ENCODE measurements at regions not wholly inside any gene's neighbourhood (a gene's known extent, or its start where the extent isn't known, plus 50 kb on each side); places are given as distances from the start of the nearest gene placed in this dataset.
"Not testable (repeated sequence)": the region's sequence is repeated elsewhere in the genome, so short reads cannot be mapped to it uniquely, and the experiment has no call there.

DNA sequence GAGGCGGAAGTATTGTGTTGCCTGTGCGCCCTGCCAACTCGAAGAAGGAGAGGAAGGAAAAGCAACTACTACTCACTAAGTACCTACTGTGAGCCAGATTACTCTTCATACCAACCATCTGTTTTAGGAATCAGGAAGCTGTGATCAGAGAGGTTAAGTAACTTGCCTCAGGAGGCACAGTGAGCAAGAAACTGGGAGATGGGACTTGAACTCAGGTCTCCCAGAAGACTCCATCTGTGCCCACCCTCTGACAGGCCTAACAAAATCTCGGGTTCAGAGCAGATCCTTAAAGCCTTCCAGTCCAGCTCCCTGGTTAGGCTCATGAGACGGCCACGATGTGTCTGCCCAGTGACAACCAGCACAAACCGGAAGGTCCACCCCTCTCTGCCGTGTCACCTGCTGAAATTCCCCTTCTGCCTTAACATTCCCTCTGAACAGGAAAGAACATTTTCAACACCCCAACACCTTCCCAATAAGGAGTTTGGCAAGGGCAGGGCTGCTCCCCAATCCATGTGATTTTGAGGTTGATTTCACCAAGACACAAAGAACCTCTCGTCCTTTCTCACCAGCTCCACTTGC is 230.1 kb downstream of the TOMM20 start:
- DNase-seq (ENCODE audit: low read depth), result no peak

DNA sequence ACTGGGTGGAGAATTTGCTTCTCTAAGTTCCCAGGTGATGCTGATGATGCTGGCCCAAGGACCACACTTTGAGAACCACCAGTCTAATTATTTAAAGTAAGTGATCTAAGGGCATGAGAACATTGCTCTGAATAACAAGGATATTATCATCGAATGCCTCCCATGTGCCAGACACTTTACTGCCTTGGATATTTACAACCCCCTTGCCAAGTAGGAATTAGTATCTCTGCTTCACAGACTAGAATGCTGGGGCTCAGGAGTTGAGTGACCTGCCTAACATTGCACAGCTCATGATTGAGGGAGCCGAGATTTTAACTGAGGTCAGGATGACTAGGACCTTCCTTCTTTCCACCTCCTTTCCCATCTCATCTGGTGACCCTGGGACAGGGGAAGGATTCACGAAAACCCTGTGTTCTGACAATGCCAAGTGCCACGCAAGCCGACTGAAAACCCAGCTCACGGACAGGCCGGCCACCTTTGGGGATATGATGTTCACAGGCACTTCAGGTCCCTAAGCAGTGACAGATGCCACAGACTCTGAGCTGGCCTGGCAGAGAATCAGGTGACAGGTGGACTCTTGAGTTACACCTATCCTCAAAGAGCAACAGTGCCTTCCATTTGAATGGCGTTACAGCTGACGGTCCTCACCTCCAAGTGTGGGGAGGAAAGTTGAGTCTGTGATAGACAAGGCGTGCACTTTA is 230.7 kb downstream of the TOMM20 start:
- no peak for DNase-seq (ENCODE audit: low read depth)

DNA sequence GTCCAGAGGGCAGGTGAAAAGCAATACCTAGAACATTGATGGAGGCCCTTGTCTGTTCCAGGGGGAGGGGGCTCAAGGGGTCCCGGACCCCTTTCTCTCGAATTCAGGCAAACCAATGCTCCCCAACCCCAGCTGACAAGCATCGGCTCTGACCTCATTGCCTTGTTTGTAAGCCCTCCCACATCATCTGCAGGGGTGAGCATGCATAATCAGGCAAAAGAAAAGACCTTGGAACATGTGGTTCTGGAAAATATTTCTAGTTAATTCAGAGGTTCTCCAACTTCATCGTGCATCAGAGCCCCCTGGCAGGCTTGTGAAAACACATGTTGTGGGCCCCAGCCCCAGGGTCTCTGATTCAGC is 231.3 kb downstream of the TOMM20 start:
- DNase-seq (ENCODE audit: low read depth), result no peak

GRCh38 chr1:234896477-234897389 is 231.9 kb downstream of the TOMM20 start:
- DNase-seq (ENCODE audit: low read depth), result no peak

DNA sequence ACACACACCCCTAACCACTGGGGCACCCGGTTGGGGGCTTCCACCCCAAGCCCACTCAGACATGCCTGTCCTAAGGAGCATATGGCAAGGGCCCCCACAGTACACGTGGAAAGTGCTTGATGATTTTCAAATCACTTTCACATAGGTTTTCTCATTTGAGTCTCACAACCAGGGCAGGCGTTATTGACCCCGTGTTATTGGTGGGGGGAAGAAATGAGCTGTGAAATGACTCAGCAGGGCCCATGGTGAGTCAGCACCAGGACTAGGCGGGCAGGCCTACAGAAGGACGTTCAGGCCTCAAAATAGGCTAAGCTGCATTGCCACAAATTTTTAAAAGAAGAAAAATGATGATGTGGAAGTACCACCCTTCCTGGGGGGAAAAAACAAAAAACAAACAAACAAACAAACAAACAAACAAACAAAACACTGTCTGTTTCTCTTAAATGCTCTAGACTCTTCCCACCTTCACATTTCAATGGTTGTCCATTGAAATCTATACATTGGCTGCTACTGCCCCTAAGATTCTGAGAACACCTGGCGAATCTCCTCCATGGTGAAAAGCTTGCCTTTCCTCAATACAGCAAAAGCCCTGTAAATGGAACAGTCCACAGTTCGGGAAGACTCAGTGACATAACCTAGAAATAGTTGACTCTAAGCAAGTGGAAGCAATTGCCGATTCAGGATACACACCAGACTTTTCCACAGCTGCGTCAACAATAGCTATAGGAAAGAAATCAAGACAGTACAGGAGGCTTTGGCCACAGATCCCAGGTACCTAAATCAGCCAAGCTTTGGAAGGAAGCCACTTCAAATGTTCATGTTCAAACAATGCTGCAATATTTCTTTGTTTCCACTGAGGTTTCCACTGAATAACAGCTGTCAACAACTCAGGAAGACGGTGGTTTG is 234.7 kb downstream of the TOMM20 start:
- no peak for DNase-seq (ENCODE audit: low read depth)

DNA sequence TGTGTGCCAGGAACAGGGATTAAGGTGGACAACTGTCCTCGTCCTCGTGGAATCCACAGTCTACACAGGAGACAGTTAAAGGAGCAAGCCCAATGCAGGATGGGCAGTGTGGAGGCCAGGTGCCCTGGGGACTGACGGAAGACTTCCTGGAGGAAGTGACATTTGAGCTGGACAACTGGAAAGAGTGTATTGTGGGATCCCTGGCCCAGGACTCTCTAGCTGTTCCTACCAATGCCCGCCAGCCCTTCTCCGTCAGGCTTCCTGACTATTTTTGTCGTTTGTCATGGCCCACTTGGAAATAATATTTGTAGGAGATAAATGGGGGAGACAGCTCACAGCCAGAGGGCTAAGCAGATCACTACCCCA is 235.3 kb downstream of the TOMM20 start:
- no peak for DNase-seq (ENCODE audit: low read depth)

DNA sequence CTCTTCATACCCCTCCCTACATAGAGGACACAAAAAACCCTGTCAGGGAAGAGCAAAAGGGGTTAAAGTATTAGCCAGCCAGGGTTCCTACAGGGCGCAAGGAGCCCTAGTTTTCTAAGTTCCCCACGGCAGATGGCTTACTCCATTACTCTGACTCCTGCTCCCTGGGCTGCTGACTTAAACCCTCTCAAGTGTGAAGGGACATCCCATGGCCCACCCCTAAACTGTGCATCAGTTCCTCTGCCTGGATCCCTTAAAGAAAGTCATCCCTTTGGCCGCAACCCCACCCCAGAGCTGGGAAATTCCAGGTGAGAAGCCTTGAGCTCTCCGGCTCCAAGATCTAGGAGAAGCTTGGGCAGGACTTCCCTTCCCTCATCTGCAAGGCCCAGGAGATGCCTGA is 236.0 kb downstream of the TOMM20 start:
- no peak for DNase-seq (ENCODE audit: low read depth)

- DNase-seq (ENCODE audit: low read depth), result no peak
These were observed 237.2 kb downstream of the TOMM20 start for GRCh38 chr1:234891427-234891826.

DNA sequence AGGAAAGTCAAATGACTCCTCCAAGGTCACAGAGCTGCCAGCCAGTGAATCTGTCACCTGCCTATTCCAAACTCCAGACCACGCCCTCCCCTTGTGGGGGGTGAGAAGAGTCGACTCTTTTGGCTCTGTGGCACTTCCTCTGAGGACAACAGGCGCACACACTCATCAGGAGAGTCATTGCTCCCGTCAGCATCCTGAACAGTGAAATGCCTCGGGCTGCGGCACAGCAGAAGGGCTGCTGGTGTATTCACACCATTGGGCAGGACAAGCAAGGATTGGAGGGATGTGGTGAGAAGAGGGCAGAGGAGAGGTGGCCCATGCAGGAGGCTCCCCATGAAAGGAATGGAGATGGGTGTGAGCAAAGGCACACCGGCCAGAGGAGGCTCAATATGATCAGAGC is 239.0 kb downstream of the TOMM20 start:
- no peak for DNase-seq (ENCODE audit: low read depth)

- not testable (repeated sequence) for DNase-seq (ENCODE audit: low read depth)
These were observed 240.4 kb downstream of the TOMM20 start for GRCh38 chr1:234888247-234888646.

GRCh38 chr1:234887016-234887900 is 241.4 kb downstream of the TOMM20 start:
- no peak for DNase-seq (ENCODE audit: low read depth)

DNA sequence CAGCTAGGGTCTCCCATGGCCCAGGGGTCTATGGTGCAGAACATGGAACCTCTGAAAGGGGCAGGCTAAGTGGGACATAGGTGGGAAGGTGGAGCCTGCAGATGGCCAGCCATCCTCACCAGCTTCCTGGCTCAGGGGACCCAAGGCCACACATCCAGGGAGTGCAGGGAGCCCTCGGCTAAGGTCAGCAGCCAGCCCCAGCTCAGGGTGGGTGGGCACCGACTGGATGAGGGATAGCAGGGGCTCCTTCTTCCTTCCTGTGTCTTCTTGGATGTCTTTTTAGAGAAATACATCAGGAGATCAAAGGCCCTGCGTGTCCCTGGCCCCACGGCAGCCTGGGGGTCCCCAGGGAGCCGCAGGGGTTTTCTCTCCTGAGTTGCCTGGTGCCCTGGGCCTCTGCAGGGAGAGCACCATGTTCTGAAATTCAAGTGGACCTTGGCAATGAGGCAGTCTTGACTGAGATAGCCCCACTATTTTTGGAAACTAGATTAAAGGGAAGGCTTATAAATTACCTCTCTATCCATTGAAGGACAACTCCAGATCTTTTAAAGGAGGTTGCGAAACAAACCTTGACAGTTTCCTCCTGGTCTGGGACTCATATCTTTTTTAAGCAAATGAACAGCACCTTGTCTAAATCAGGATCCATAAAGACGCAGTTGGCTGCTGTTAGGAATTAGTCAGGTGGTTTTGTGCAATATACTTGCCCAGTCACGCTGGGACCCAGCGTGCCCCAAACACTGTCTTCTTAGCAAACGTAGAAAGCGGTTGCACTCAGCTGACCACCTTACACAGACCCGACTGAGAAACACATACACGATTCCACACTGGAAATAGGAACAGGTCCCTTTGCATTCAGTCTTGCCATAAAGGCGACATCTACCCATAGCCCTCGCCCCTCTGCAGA is 242.3 kb downstream of the TOMM20 start:
- no peak for DNase-seq (ENCODE audit: low read depth)

- DNase-seq (ENCODE audit: low read depth), result no peak
These were observed 243.0 kb downstream of the TOMM20 start for GRCh38 chr1:234885601-234886000.

DNA sequence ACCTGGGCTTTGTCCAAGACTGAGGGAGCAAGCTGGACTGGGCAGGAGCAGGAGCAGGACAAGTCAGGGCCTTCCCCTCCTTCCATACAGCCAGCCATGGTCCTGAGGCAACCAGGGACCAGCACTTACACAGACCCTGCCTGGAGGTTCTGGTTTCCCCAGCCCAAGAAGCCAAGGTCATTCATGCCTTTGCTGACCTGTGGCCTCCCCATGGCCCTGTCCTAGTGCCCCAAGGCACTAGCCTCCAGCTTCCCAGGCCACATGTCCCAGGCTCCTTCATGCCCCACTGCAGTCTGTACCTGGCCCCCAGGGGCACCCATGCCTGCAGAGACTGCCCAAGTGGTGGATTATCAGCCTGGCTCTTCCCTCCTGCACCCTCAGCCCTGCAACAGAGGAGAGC is 243.9 kb downstream of the TOMM20 start:
- DNase-seq (ENCODE audit: low read depth), result no peak

- no peak for DNase-seq (ENCODE audit: low read depth)
These were observed 244.6 kb downstream of the TOMM20 start for GRCh38 chr1:234884006-234884405.

DNA sequence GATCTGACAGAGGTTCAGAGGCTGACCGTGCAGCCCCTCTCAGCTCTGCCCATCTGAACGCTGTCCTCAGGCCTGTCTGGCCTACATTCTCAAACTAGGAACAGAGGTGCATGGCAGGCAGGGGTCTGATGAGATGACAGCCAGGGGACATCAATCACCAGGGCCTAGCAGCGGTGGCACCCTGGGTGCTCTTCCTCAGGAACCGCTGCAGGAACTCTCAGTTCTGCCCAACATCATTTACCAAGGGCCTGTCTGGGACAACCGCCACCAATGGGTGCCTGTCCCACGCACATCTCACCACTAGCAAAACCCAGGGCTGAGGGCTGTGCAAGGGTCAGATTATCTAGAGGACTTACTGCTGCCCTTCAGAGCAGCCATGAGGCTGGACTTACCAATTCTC is 245.7 kb downstream of the TOMM20 start:
- DNase-seq (ENCODE audit: low read depth), result no peak

GRCh38 chr1:234881893-234882771 is 246.5 kb downstream of the TOMM20 start:
- no peak for DNase-seq (ENCODE audit: low read depth)

DNA sequence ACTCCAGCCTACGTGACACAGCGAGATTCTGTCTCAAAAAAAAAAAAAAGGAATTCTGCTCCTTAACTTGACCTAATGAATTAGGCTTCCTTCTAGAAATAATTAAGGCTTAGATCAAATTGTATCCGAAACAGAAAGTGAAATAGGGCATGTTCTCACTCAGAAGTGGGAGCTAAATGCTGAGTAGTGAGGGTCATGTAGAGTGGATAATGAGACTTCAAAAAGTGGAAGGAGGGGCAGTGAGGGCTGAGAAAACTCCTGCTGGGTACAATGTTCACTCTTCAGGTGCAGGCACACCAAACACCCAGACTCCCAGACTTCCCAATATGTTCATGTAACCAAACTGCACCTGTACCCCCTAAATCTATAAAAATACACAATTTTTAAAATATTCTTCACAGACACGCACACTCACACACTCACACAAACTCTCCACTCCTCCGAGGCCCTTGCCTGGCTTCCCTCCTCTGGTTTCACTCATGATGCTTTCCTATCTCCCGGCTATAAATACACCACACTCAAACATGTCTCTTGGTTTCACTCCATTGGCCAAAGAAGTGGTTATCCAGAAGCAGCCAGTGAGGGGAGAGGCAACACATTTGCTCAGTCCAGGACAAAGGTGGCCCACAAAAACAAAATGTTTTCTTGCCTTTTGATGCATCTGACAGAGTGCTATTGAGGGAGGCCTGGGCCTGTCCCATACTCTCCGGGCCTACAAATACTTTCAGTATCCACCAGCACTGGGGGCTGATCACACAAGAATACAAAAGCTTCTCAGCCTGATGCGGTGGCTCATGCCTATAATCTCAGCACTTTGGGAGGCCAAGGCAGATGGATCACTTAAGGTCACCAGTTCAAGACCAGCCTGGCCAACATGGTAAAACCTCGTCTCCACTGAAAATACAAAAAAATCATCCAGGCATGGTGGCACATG is 249.2 kb downstream of the TOMM20 start:
- DNase-seq (ENCODE audit: low read depth), result no peak

Data from fibroblast of the conjunctiva (primary cell).